Activated naive CD4-positive, alpha-beta T cell treated with anti-CD3 and anti-CD28 coated beads, Interleukin-2, amount 10 ng/mL, durations not matched to agents 7 days and 5 days (primary cell): ENCODE measurements at regions not wholly inside any gene's neighbourhood (a gene's known extent, or its start where the extent isn't known, plus 50 kb on each side); places are given as distances from the start of the nearest gene placed in this dataset.

ENCODE experiments used
- CTCF ChIA-PET: fragments of 350-600 bp; sonication (Branson Sonifier 250); formaldehyde crosslinking; loops from one replicate; lab custom pipeline; 2021; ENCODE audit warnings: antibody characterized with exemption; lab: Charles Lee
- DNase-seq: peaks from one replicate; pipeline ENCODE4 v3.0.0-alpha.2; 2020
- H3K27ac Mint-ChIP-seq: one replicate; pipeline ENCODE4 v1.8.0; 2021; ENCODE audit warnings: mild to moderate bottlenecking, moderate library complexity, mixed read lengths
- H3K27me3 Mint-ChIP-seq: one replicate; pipeline ENCODE4 v1.8.0; 2021; ENCODE audit warnings: mild to moderate bottlenecking, mixed read lengths
- H3K36me3 Mint-ChIP-seq: one replicate; pipeline ENCODE4 v1.8.0; 2021; ENCODE audit warnings: mixed read lengths
- H3K4me1 Mint-ChIP-seq: one replicate; pipeline ENCODE4 v1.8.0; 2021; ENCODE audit warnings: mixed read lengths
- H3K4me3 Mint-ChIP-seq: one replicate; pipeline ENCODE4 v1.8.0; 2021; ENCODE audit warnings: mild to moderate bottlenecking, moderate library complexity, mixed read lengths
- H3K9me3 Mint-ChIP-seq: one replicate; pipeline ENCODE4 v1.8.0; 2021; ENCODE audit warnings: mixed read lengths

DNA sequence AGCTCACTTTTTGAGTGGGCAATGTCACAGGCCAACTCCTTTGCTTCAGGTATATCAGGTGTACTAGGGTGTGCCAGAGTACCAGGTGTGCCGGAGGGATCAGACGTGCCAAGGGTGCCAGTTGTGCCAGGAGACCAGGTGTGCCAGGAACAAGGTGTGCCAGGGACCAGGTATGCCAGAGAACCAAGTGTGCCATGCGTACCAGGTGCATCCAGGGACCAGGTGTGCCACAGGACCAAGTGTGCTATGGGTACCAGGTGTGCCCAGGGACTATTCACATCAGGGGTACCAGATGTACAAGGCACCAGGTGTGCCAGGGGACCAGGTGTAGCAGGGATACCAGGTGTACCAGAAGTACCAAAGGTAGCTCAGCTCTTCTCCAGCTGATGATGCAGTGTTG, 174.7 kb upstream of the S1PR3 start:
- H3K27ac Mint-ChIP-seq = no peak overlapping the region
- no peak for DNase-seq
- no peaks in the 10 kb centered on the region for H3K9me3 Mint-ChIP-seq
- H3K4me1 Mint-ChIP-seq = no peaks in the 10 kb centered on the region
- H3K4me3 Mint-ChIP-seq = no peak overlapping the region
- peaks cover 42% of the 10 kb centered on the region for H3K27me3 Mint-ChIP-seq
- CTCF ChIA-PET = no interaction called here
- no peaks in the 10 kb centered on the region for H3K36me3 Mint-ChIP-seq

DNA sequence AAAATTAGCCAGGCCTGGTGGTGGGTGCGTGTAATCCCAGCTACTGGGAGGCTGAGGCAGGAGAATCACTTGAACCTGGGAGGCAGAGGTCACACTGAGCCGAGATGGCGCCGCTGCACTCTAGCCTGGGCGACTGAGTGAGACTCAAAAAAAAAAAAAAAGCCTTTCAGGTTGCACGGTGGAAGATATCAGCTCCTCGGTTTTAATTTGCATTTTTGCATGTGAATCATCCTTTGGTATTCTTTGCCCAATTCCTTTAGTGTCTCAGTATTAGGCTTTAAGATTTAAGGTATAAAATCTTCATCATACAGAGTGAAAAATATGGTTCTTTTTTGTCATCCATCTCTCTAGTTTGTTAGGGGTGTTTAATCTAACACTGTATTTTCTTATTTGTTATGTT, 173.6 kb upstream of the S1PR3 start:
- peaks cover 51% of the 10 kb centered on the region for H3K27me3 Mint-ChIP-seq
- H3K36me3 Mint-ChIP-seq = no peaks in the 10 kb centered on the region
- no peaks in the 10 kb centered on the region for H3K9me3 Mint-ChIP-seq
- no peak for DNase-seq
- CTCF ChIA-PET = no interaction called here
- H3K4me1 Mint-ChIP-seq = no peaks in the 10 kb centered on the region
- H3K4me3 Mint-ChIP-seq = no peak overlapping the region
- no peak overlapping the region for H3K27ac Mint-ChIP-seq

DNA sequence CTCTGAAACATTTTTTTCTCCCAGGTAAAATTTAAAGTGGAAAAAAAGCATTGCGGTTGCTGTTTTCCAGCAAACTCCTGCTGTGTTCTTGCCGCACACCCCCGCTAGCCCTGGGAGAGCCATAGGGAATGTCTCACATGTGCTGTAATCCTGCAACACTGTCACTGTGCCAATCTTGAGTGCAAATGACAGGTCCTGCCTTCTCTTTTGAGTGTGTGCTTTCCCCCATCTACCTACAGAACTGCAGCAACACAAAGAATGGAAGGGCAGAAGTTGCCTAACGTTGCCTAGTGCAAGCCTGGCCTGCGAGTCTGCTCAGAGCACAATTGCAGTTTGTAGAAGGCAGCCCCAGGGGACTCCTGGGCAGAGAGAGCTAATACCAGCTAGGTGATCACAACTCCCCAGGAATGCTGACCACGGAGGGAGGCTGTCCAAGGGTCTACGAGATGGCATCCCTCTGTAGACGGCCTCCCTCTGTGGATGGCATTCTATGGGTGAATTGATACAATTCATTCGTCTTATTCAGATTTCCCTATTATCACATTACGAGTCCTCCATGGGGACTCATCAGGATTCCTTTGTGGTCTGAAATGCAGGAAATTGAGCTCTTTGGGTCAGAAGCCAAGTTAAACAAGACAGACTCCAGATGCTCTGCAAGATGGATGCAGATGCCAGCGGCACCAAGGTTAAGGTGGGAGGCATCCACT, 172.6 kb upstream of the S1PR3 start:
- H3K27ac Mint-ChIP-seq = no peak overlapping the region
- H3K36me3 Mint-ChIP-seq = no peaks in the 10 kb centered on the region
- no peak overlapping the region for H3K4me3 Mint-ChIP-seq
- no peaks in the 10 kb centered on the region for H3K9me3 Mint-ChIP-seq
- CTCF ChIA-PET = no interaction called here
- H3K27me3 Mint-ChIP-seq = peaks cover 57% of the 10 kb centered on the region
- no peaks in the 10 kb centered on the region for H3K4me1 Mint-ChIP-seq
- DNase-seq = no peak

DNA sequence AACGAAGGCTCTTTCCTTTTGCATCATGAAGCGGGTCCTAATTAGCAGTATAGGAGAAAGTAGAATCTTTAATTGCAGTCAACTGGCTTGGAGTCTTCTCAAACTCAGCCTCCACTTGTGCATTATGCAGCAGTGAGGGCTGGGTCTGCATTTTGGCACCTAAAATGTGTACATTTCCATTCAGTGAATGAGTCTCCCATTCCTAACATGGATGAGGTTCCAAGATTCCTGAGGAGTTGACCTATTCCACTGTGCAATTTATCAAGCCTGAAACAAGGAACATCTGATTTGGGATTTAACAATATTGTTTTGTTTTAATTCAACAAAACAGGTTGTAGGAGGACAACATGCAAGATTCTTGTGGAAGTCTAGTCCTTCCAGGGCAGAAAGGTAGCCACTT, 171.8 kb upstream of the S1PR3 start:
- Mint-ChIP-seq H3K36me3 (no peaks in the 10 kb centered on the region), H3K9me3 (no peaks in the 10 kb centered on the region), H3K4me1 (no peaks in the 10 kb centered on the region), H3K27ac (no peak overlapping the region), H3K27me3 (peaks cover 63% of the 10 kb centered on the region), H3K4me3 (no peak overlapping the region)
- CTCF ChIA-PET = no interaction called here
- DNase-seq = no peak

DNA sequence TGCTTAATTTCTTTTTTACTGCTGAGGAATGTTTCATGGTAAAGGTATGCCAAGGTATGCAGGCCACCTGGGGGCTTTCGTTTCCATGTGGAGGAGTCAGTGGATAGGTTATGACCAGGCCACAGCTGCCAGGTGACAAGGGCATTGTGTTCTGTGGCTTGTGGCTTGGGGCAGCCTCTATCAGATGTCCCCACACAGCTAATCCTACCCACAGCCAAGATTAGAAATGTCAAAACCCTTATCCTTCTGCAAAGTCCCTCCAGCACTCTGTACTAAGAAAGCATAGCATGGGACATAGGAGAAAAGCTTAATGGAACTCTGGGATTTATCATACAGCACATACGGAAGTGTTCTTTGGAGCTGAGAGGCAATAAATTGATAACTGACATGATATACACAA, 171.2 kb upstream of the S1PR3 start:
- Mint-ChIP-seq H3K27me3 (peaks cover 61% of the 10 kb centered on the region), H3K27ac (no peak overlapping the region), H3K9me3 (no peaks in the 10 kb centered on the region), H3K4me3 (no peak overlapping the region), H3K4me1 (no peaks in the 10 kb centered on the region), H3K36me3 (no peaks in the 10 kb centered on the region)
- no peak for DNase-seq
- CTCF ChIA-PET = no interaction called here

DNA sequence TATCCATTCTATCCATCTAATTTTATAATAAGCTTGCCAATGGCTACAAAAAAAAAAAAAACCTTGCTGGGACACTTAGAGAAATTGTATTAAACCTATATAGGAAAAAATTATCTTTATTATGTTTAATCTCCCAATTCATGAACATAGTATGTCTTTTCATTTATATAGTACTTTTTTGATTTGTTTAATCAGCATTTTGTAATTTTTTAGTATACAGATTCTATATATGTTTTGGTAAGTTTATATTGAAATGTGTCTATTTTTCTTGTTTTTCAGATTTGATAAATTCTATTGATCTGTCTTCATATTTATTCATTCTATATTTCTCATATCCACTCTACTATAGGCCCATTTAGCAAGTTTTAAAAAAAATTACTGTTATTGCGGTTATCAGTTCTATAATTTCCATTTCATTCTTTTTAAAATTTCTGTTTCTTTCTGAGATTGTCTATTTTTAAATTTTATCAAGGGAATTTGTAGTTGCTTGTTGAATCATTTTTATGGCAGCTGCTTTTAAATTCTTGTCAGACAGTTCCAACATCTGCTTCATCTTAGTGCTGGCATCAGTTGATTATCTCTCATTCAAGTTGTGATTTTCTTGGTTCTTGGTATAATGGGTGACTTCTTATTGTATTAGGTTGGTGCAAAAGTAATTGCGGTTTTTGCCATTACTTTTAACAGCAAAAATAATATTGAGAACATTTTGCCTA, 170.1 kb upstream of the S1PR3 start:
- Mint-ChIP-seq H3K27ac (no peak overlapping the region), H3K4me3 (no peak overlapping the region), H3K4me1 (no peaks in the 10 kb centered on the region), H3K9me3 (no peaks in the 10 kb centered on the region), H3K27me3 (peaks cover 59% of the 10 kb centered on the region), H3K36me3 (no peaks in the 10 kb centered on the region)
- no peak for DNase-seq
- CTCF ChIA-PET = no interaction called here

DNA sequence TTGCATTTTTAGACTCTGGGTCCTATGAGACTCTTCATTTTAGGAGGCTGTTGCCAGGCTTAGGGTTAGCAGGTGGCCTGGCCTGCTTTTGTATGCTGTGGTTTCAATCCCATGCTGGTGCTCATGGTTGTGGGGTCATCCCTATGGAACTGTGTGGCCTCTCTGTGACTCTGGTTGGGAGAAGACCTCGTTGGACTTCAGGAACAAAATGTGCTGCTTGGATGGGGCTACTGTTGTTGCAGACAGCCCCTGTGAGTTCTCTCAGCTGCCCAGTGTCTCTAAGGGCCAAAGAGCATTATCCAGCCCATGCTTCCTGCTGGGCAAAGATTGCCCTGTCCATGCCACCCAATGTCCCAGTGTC, 169.5 kb upstream of the S1PR3 start:
- peaks cover 59% of the 10 kb centered on the region for H3K27me3 Mint-ChIP-seq
- H3K4me3 Mint-ChIP-seq = no peak overlapping the region
- CTCF ChIA-PET = no interaction called here
- H3K9me3 Mint-ChIP-seq = no peaks in the 10 kb centered on the region
- no peak overlapping the region for H3K27ac Mint-ChIP-seq
- DNase-seq = no peak
- H3K4me1 Mint-ChIP-seq = no peaks in the 10 kb centered on the region
- H3K36me3 Mint-ChIP-seq = no peaks in the 10 kb centered on the region

DNA sequence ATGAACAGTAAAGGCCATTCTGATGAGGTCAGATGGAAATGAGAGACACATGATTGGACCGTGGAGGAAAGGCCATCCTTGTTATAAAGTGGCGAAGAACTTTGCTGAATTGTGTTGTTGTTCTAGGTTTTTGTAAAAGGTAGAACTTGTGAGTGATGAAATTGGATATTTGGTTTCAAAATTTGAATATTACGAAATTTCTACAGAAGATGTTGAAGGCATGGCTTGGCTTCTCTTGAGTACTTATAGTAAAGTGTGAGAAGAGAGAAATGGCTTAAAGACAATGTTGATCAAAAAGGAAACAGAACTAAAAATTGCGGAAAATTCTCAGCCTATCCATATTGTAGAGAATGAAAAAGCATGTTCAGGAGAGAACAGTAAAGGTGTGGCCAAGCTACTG, 166.6 kb upstream of the S1PR3 start:
- Mint-ChIP-seq H3K27me3 (peaks cover 68% of the 10 kb centered on the region), H3K4me1 (no peaks in the 10 kb centered on the region), H3K9me3 (no peaks in the 10 kb centered on the region), H3K27ac (no peak overlapping the region), H3K36me3 (no peaks in the 10 kb centered on the region), H3K4me3 (no peak overlapping the region)
- DNase-seq = no peak
- CTCF ChIA-PET = no interaction called here

DNA sequence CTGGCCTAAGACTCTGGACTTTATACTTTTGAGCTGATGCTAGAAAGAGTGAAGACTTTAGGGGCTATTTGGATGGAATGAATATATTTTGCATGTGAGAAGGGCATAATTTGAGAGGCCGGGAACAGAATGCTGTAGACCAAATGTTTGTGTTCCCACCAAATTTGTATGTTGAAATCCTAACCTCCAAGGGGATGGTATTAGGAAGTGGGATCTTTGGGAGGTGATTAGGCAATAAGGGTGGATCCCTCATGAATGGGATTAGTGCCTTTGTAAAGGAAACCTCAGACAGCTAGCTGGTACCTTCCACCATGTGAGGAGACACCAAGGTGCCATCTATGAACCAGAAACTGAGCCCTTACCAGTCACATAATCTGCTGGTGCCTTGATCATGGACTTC, 165.1 kb upstream of the S1PR3 start:
- DNase-seq = no peak

DNA sequence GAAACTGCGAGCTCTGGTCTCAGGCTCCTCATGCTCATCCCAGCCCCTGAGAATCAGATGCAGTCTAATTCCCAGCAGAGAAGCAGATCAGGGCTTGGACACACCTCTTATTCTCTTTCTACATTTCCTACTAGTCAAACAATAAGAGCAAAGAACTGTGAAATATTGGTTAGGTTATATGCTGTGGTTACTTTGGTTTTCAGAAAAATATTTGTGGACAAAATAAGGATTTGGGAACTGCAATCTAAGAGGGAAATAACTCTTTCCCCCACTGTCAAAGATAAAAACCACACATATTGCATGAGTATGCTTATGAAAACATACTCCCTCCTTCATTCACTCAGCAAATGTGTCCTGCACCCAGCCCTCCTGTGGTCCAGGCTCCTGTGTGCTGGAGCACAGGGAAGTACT, 164.5 kb upstream of the S1PR3 start:
- CTCF ChIA-PET = interaction anchor here (0.6 kb wide), 1 partner anchor 1669 kb away, joined by 3 read pairs; no protein-coding TSS in a partner anchor
- no peak overlapping the region for H3K27ac Mint-ChIP-seq

More for the DNA sequence above, 165.1 kb upstream of the S1PR3 start:
- Mint-ChIP-seq H3K4me3 (no peak overlapping the region), H3K36me3 (no peaks in the 10 kb centered on the region), H3K27me3 (peaks cover 82% of the 10 kb centered on the region), H3K4me1 (no peaks in the 10 kb centered on the region), H3K27ac (no peak overlapping the region), H3K9me3 (no peaks in the 10 kb centered on the region)
- CTCF ChIA-PET = no interaction called here

DNA sequence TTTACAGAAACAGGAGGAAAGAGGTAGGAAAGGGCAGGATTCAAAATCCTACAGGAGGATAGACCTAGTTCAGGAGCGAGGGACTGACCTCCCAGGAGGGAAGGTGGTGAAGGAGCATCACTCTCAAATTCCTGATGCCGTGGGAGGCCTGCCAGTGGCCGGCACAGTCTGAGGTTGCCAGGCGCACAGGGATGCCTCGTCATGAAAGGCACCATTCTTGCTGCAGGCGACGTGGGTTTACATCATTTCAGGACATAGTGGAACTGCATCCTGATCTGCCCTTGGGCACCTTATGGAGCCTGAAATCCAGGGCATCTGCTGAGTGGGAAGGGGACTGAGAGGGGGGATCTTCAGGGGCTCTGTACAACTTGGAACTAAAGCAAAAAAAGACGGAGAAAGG, 163.2 kb upstream of the S1PR3 start:
- Mint-ChIP-seq H3K36me3 (no peaks in the 10 kb centered on the region), H3K27ac (no peak overlapping the region), H3K9me3 (no peaks in the 10 kb centered on the region), H3K27me3 (peaks cover 91% of the 10 kb centered on the region), H3K4me3 (no peak overlapping the region), H3K4me1 (no peaks in the 10 kb centered on the region)
- DNase-seq = no peak
- CTCF ChIA-PET = no interaction called here

More for the DNA sequence above, 164.5 kb upstream of the S1PR3 start:
- Mint-ChIP-seq H3K4me3 (no peak overlapping the region), H3K27me3 (peaks cover 86% of the 10 kb centered on the region), H3K4me1 (no peaks in the 10 kb centered on the region), H3K9me3 (no peaks in the 10 kb centered on the region), H3K36me3 (no peaks in the 10 kb centered on the region)
- no peak for DNase-seq

DNA sequence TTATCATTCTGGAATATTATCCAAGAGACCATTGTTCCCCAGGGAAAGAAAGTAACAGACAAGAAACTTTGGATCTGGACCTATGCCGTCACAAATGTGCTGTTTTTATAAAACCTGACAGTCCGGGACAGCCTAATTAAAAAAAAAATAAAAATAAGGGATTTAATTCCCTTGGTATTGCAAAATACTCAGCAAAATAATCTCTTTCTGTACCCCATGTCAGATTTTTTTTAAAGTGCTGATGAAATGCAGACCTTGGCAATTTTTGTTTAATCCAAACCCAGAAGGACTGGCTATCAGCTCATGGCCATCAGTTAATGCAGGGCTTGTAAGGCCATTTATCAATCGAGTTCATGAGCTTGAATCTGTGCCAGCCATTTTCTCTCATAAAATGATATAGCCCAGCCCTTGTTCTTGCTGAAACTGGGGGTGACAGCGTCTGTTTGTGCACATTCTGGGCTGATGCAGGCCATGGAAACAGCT, 162.7 kb upstream of the S1PR3 start:
- CTCF ChIA-PET = no interaction called here
- Mint-ChIP-seq H3K36me3 (no peaks in the 10 kb centered on the region), H3K27me3 (peaks cover 91% of the 10 kb centered on the region), H3K27ac (no peak overlapping the region), H3K4me3 (no peak overlapping the region), H3K4me1 (no peaks in the 10 kb centered on the region), H3K9me3 (no peaks in the 10 kb centered on the region)
- no peak for DNase-seq

DNA sequence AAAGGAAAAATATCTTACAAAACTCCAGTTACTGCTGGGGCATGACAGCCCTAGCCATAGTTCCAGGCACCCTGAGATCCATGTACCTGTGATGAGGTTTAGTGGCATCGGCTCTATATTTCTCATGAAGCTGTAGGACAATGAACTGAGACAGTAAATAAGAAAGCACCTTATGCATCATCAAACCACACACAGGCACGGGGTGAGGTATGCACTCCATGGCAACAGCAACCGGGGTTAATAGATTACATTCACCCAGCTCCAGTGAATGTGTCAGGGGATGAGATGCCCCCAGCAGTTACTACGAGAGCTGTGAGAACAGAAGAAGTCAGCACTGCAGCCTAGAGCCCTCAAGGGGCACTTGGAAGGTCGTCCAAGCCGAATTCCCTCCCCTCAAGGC, 162.0 kb upstream of the S1PR3 start:
- Mint-ChIP-seq H3K4me1 (peaks cover 3% of the 10 kb centered on the region), H3K27ac (no peak overlapping the region), H3K36me3 (no peaks in the 10 kb centered on the region), H3K9me3 (no peaks in the 10 kb centered on the region), H3K27me3 (peaks cover 87% of the 10 kb centered on the region), H3K4me3 (no peak overlapping the region)
- DNase-seq = no peak
- CTCF ChIA-PET = no interaction called here

DNA sequence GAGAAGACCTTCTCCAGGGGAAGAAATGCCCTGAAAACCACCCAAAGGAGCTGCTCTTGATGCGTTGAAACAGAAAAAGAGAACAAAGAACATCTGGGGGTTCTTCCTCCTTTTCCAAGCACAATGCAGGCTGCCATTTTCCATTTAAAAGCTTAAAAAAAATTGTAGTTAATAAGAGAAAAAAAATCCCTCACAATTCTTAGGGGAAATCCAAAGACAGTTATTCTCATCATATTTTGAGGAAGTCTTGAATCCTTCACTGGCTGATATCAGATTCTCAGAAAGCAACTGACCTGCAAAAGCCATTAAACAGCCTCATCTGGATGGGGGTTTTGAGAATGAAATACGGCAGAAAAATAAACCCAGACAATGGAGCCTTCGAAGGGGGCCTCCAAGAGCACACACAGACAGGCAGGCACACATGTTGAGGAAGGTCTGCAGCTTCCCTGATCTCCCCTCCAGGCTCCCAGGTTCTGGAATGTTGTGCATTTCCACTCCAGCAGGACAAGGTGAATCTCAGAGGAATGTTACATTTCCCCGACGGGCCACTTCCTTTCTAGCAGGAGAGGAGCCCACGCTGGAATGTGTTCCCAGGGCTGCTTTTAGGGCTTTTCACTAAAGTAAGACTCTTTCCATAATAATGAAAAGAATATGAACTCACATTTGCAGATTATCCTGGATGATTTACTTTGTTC, 159.4 kb upstream of the S1PR3 start:
- H3K9me3 Mint-ChIP-seq = no peaks in the 10 kb centered on the region
- no peaks in the 10 kb centered on the region for H3K36me3 Mint-ChIP-seq
- peaks cover 72% of the 10 kb centered on the region for H3K27me3 Mint-ChIP-seq
- no peak overlapping the region for H3K27ac Mint-ChIP-seq
- H3K4me1 Mint-ChIP-seq = peaks cover 14% of the 10 kb centered on the region
- CTCF ChIA-PET = no interaction called here
- H3K4me3 Mint-ChIP-seq = no peak overlapping the region
- no peak for DNase-seq

DNA sequence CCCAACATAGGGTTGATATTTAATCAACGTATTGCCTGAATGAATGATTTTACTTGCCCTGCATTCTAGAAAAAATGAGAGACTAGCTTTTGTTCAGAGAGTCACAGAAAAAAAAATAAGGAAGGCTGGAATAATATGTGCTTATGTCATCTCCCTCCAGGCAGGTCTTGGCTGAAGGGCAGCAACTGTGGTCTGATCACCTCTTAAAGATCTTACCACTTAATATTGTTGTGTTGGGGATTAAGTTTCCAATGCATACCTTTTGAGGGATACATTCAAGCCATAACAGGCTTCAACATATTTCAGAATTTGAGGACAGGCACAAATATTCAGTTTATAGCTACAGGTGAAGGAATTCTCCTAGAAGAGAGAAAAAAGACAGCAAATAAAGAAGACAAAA, 157.3 kb upstream of the S1PR3 start:
- Mint-ChIP-seq H3K27ac (no peak overlapping the region), H3K4me3 (no peak overlapping the region), H3K4me1 (peaks cover 14% of the 10 kb centered on the region), H3K36me3 (no peaks in the 10 kb centered on the region), H3K27me3 (peaks cover 72% of the 10 kb centered on the region), H3K9me3 (no peaks in the 10 kb centered on the region)
- DNase-seq = no peak
- CTCF ChIA-PET = no interaction called here
